ENCODE measurements at regions not wholly inside any gene's neighbourhood (a gene's known extent, or its start where the extent isn't known, plus 50 kb on each side); places are given as distances from the start of the nearest gene placed in this dataset.
"Not testable (repeated sequence)": the region's sequence is repeated elsewhere in the genome, so short reads cannot be mapped to it uniquely, and the experiment has no call there.

GRCh38 chr10:118918587-118918986 lies 110.9 kb upstream of the NANOS1 start:
- no peak for DNase-seq

GRCh38 chr10:118920206-118920605 lies 109.3 kb upstream of the NANOS1 start:
- DNase-seq: no peak

- DNase-seq: no peak
These were observed 107.3 kb upstream of the NANOS1 start for GRCh38 chr10:118922226-118922625.

GRCh38 chr10:118922972-118923371 lies 106.5 kb upstream of the NANOS1 start:
- DNase-seq: no peak

GRCh38 chr10:118924493-118924892 lies 105.0 kb upstream of the NANOS1 start:
- DNase-seq: no peak

GRCh38 chr10:118925404-118926071 lies 104.0 kb upstream of the NANOS1 start:
- no peak for DNase-seq

- no peak for DNase-seq
These were observed 103.5 kb upstream of the NANOS1 start for GRCh38 chr10:118926072-118926417.

GRCh38 chr10:118926441-118926840 lies 103.1 kb upstream of the NANOS1 start:
- no peak for DNase-seq

GRCh38 chr10:118926903-118927302 lies 102.6 kb upstream of the NANOS1 start:
- DNase-seq: no peak

- DNase-seq: no peak
These were observed 102.2 kb upstream of the NANOS1 start for GRCh38 chr10:118927321-118927720.

GRCh38 chr10:118930614-118931013 lies 98.9 kb upstream of the NANOS1 start:
- DNase-seq: no peak

- no peak for DNase-seq
These were observed 98.1 kb upstream of the NANOS1 start for GRCh38 chr10:118931436-118931835.

- not testable (repeated sequence) for DNase-seq
These were observed 97.4 kb upstream of the NANOS1 start for GRCh38 chr10:118932154-118932553.

GRCh38 chr10:118937226-118937625 lies 92.3 kb upstream of the NANOS1 start:
- DNase-seq: no peak

- no peak for DNase-seq
These were observed 90.1 kb upstream of the NANOS1 start for GRCh38 chr10:118939211-118940007.

GRCh38 chr10:118940386-118940785 lies 89.1 kb upstream of the NANOS1 start:
- no peak for DNase-seq

- DNase-seq: no peak
These were observed 86.3 kb upstream of the NANOS1 start for GRCh38 chr10:118943253-118943652.

GRCh38 chr10:118944959-118945633 lies 84.4 kb upstream of the NANOS1 start:
- no peak for DNase-seq

- peak in 1 of 2 experiments; percentile 27 for DNase-seq
These were observed 80.7 kb upstream of the NANOS1 start for GRCh38 chr10:118948786-118949185.

- DNase-seq: no peak
These were observed 79.3 kb upstream of the NANOS1 start for GRCh38 chr10:118950190-118950680.

- DNase-seq: no peak
These were observed 78.4 kb upstream of the NANOS1 start for GRCh38 chr10:118950997-118951637.

GRCh38 chr10:118952493-118953295 lies 76.8 kb upstream of the NANOS1 start:
- DNase-seq: no peak
